ENCODE measurements at regions not wholly inside any gene's neighbourhood (a gene's known extent, or its start where the extent isn't known, plus 50 kb on each side); places are given as distances from the start of the nearest gene placed in this dataset.

DNA sequence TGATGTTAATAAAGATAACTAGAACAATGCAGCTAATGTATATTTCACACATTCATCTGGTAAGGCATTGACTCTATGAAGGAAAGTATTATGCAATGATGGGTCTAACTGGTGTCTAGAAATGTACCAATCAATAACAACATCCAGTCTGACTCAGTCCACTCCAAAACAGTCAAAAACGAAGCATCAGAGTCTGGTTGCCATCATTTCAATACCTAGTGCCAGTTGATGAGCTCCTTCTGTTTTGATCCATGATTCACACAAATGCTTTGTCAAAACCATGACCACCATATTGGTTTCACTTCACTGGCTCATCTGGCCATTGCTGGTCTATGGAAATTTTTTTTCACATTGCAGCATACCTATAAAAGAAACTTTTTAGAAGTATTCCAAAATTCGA lies 747.2 kb upstream of the TMEM132C start:
- TF ChIP-seq, protein P1, sequence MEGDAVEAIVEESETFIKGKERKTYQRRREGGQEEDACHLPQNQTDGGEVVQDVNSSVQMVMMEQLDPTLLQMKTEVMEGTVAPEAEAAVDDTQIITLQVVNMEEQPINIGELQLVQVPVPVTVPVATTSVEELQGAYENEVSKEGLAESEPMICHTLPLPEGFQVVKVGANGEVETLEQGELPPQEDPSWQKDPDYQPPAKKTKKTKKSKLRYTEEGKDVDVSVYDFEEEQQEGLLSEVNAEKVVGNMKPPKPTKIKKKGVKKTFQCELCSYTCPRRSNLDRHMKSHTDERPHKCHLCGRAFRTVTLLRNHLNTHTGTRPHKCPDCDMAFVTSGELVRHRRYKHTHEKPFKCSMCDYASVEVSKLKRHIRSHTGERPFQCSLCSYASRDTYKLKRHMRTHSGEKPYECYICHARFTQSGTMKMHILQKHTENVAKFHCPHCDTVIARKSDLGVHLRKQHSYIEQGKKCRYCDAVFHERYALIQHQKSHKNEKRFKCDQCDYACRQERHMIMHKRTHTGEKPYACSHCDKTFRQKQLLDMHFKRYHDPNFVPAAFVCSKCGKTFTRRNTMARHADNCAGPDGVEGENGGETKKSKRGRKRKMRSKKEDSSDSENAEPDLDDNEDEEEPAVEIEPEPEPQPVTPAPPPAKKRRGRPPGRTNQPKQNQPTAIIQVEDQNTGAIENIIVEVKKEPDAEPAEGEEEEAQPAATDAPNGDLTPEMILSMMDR (conservative IDR thresholded peaks at IDR 0.05; ENCODE audit: low read depth), result no peak
- no peak overlapping the region for H3K27ac ChIP-seq
- CTCF ChIA-PET, result no interaction called here
- no peak for DNase-seq (ENCODE audit: low spot score)
- POLR2A ChIA-PET (ENCODE audit: low non-redundant PET), result no interaction called here

DNA sequence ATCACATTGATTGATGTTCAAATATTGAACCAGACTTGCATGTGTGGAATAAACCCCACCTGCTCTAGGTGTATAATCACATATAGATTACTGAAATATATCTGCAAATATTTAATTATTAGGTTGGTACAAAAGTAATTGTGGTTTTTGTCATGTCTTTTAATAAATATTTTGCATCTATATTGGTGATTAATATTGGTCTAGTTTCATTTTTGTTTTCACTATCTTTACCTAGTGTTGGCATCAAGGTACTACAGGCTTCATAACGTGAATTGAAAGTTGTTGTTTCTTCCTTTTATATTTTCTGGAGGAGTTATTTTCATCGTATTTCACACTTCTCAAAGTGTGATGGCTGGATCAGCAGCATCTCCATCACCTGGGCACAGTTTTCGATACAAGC lies 740.0 kb upstream of the TMEM132C start:
- H3K27ac ChIP-seq, result no peak overlapping the region
- CTCF ChIA-PET, result no interaction called here
- no peak for DNase-seq (ENCODE audit: low spot score)
- POLR2A ChIA-PET (ENCODE audit: low non-redundant PET), result no interaction called here
- TF ChIP-seq, protein P1 (conservative IDR thresholded peaks at IDR 0.05; ENCODE audit: low read depth), result no peak

DNA sequence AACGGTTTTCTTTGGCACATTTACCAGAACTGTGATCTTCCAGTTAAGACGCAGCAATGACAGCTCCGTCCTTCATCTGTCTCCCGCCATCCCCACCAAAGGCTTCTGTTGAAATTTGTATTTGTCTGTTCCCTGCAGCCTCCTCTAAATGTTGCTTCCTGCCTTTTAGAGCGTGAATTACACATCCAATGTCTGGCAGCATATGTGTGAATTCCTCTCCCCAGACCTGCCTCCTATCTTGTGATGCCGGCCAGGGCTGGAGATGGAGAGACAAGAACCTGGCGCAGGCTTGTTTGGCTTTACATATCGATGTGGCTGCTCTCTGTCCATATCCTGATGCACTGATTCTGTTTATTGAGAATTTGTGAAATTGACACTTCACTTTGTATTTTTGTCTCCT lies 738.4 kb upstream of the TMEM132C start:
- POLR2A ChIA-PET (ENCODE audit: low non-redundant PET), result no interaction called here
- DNase-seq (ENCODE audit: low spot score), result no peak
- TF ChIP-seq, protein P1 (conservative IDR thresholded peaks at IDR 0.05; ENCODE audit: low read depth), result no peak
- CTCF ChIA-PET, result no interaction called here
- no peak overlapping the region for H3K27ac ChIP-seq

DNA sequence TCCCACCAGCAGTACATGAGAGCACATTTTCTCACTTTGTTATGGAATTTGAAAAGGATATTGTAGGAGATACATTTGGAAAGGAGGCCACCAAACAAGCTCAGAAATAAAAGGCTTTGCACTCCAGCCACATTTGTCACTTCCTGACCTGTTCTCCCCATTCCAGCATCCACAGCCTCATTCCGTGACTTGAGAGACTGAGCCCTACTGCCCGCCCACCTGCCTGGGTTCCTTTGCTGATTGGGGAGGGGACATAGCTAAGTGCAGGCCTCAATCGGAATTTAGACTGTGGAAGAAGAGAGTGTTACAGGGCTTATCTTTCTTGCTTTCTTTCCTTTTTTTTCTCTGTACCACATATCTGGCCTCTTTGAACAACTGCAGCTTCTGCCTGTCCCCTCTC lies 735.4 kb upstream of the TMEM132C start:
- TF ChIP-seq, protein P1 (conservative IDR thresholded peaks at IDR 0.05; ENCODE audit: low read depth), result no peak
- ChIA-PET CTCF (interaction anchor here (0.5 kb wide), 1 partner anchor 490 kb away, joined by 3 read pairs; no protein-coding TSS in a partner anchor), POLR2A (ENCODE audit: low non-redundant PET) (no interaction called here)
- H3K27ac ChIP-seq, result no peak overlapping the region
- DNase-seq (ENCODE audit: low spot score), result no peak

DNA sequence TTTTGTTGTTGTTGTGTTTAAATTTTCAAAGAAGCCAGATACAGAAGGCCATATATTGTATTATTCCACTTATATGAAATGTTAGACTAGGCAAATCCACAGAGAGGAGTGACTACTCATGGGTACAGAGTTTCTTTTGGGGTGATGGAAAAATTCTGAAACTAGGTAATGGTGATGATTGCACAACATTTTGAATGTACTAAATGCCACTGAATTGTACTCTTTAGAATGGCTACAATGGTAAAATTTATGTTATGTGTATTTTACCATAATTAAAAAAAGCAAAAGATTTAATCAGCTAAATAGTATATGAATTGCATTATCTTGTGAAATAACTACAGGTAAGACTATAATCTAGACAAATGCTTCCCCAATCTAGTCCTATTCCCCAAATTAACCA lies 733.6 kb upstream of the TMEM132C start:
- CTCF ChIA-PET, result no interaction called here
- POLR2A ChIA-PET (ENCODE audit: low non-redundant PET), result no interaction called here
- TF ChIP-seq, protein P1 (conservative IDR thresholded peaks at IDR 0.05; ENCODE audit: low read depth), result no peak
- H3K27ac ChIP-seq, result no peak overlapping the region
- DNase-seq (ENCODE audit: low spot score), result no peak

DNA sequence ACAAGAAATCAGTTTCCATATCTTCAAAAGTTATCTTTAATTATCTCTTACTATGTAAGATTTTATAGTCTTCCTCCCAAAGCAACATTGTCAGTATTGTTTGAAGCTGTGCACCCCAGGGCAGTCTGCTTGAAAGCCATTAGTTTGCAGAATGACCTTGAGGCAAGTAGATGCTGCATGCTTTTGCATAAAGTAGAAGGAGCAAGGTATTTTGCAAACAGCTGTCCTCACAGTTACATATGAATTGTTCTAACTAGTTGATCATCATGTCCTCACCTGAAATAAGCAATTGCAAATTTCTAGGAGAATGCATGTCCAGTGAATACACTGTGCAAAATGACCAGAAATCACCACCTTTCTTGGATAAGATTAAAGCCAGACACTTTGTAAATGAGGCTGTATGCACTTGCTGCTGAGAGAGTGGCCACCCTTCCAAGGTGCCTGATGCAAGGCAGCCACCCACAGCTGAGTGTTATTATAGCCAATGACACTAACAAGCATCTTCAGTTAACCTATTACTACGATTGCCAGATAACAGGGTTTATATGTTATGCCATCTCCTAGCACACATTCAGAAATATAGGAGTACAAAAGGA lies 730.0 kb upstream of the TMEM132C start:
- ChIA-PET POLR2A (ENCODE audit: low non-redundant PET) (no interaction called here), CTCF (no interaction called here)
- DNase-seq (ENCODE audit: low spot score), result no peak
- no peak overlapping the region for H3K27ac ChIP-seq
- TF ChIP-seq, protein P1 (conservative IDR thresholded peaks at IDR 0.05; ENCODE audit: low read depth), result no peak

Measured in RWPE1 (cell line).